Ammon's horn (tissue), 1 donor: ENCODE measurements at regions not wholly inside any gene's neighbourhood (a gene's known extent, or its start where the extent isn't known, plus 50 kb on each side); places are given as distances from the start of the nearest gene placed in this dataset.

Experiments used
- DNase-seq: peaks from one replicate; pipeline ENCODE4 v3.0.0-alpha.2; 2016; ENCODE audit warnings: low spot score

DNA sequence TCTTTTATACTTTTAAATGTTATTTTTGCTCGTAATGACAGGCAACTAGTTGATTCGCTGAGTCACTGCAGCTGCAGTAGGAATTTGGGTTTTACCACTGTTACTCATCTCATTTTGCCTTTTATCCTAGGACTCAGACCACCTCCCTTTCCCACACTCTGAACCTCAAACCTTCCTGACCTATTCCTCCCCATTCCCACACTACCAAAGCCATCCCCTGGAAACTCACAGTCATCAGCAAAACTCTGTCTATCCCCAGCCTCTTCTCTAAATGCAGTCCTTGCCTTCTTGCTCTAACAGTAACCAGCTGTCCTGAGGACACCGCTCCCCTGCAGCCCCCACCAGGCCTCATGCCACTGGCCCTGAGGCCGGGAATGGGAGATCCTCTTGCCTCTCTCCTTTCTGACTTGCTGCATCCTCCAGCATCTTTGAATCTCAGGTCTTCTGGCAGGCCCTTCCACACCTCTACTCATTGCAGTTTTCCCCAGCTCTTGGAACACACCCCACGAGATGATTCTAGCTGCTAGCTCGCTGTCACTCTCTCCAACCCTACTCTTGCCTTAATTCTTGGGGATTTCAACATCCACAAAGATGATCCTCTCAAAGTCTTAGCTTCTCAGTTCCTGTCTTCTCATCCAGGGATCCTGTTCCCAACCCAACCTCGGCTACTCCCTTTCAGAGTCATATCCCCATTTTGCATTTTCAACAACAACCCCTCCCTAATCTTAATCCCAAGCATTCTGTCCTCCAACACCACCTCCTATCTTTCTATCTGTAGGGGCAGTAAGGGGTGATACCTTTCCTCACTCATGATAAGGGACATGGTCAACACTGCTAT lies 55.9 kb upstream of the C3orf80 start:
- DNase-seq: no peak

GRCh38 chr3:160170409-160171370 lies 54.5 kb upstream of the C3orf80 start:
- DNase-seq: no peak

DNA sequence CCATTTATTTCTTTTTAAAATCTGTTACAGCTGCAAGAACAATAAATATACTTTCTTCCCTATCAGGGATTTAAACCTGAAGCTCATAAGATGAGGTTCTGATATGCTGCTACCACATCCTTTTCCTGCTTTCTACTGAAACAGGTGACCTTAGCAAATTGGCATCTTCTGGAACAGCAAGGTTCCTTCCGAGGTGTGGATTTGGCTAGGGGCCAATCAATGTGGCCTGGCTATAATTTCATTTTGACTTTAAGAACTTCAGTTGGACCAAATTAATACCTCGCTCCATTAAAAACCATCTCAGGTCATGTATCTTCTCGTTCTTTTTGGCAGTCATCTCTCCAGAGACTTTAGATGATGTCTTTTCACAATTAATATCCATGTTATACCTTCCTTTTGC lies 53.4 kb upstream of the C3orf80 start:
- DNase-seq: no peak

GRCh38 chr3:160174621-160175020 lies 50.6 kb upstream of the C3orf80 start:
- no peak for DNase-seq
